ENCODE measurements at regions not wholly inside any gene's neighbourhood (a gene's known extent, or its start where the extent isn't known, plus 50 kb on each side); places are given as distances from the start of the nearest gene placed in this dataset.

- no peak for FAIRE-seq
- DNase-seq (ENCODE audit: low spot score) = no peak
Observed at GRCh38 chr4:125140966-125141495, 173.7 kb upstream of the FAT4 start.

GRCh38 chr4:125135652-125136051 lies 179.1 kb upstream of the FAT4 start:
- DNase-seq (ENCODE audit: low spot score) (no peak), FAIRE-seq (no peak)

GRCh38 chr4:125132729-125133128 lies 182.0 kb upstream of the FAT4 start:
- no peak for DNase-seq (ENCODE audit: low spot score)
- FAIRE-seq = no peak

- DNase-seq (ENCODE audit: low spot score) (no peak), FAIRE-seq (no peak)
Observed at GRCh38 chr4:125131891-125132680, 182.7 kb upstream of the FAT4 start.

GRCh38 chr4:125125276-125125675 lies 189.5 kb upstream of the FAT4 start:
- FAIRE-seq (no peak), DNase-seq (ENCODE audit: low spot score) (no peak)

- no peak for DNase-seq (ENCODE audit: low spot score)
- FAIRE-seq = no peak
Observed at GRCh38 chr4:125123570-125124109, 191.1 kb upstream of the FAT4 start.

- no peak for DNase-seq (ENCODE audit: low spot score)
- FAIRE-seq = no peak
Observed at GRCh38 chr4:125121581-125121980, 193.2 kb upstream of the FAT4 start.

GRCh38 chr4:125116431-125116830 lies 198.3 kb upstream of the FAT4 start:
- DNase-seq (ENCODE audit: low spot score) (no peak), FAIRE-seq (no peak)

- no peak for FAIRE-seq
- peak; percentile 9 for DNase-seq (ENCODE audit: low spot score)
Observed at GRCh38 chr4:125115941-125116340, 198.8 kb upstream of the FAT4 start.

GRCh38 chr4:125115476-125115875 lies 199.3 kb upstream of the FAT4 start:
- DNase-seq (ENCODE audit: low spot score) (no peak), FAIRE-seq (no peak)

GRCh38 chr4:125112536-125112935 lies 202.2 kb upstream of the FAT4 start:
- DNase-seq (ENCODE audit: low spot score) (no peak), FAIRE-seq (no peak)

GRCh38 chr4:125111323-125111722 lies 203.4 kb upstream of the FAT4 start:
- no peak for DNase-seq (ENCODE audit: low spot score)
- no peak for FAIRE-seq

GRCh38 chr4:125105561-125105960 lies 209.2 kb upstream of the FAT4 start:
- DNase-seq (ENCODE audit: low spot score) = no peak

GRCh38 chr4:125104616-125105015 lies 210.1 kb upstream of the FAT4 start:
- DNase-seq (ENCODE audit: low spot score) = no peak
- no peak for FAIRE-seq

More at GRCh38 chr4:125105561-125105960, 209.2 kb upstream of the FAT4 start:
- no peak for FAIRE-seq

- DNase-seq (ENCODE audit: low spot score) (no peak), FAIRE-seq (no peak)
Observed at GRCh38 chr4:125101719-125102118, 213.0 kb upstream of the FAT4 start.

GRCh38 chr4:125097729-125098128 lies 217.0 kb upstream of the FAT4 start:
- DNase-seq (ENCODE audit: low spot score) (no peak), FAIRE-seq (no peak)

- DNase-seq (ENCODE audit: low spot score) = no peak
- no peak for FAIRE-seq
Observed at GRCh38 chr4:125096662-125097061, 218.1 kb upstream of the FAT4 start.

- DNase-seq (ENCODE audit: low spot score) (no peak), FAIRE-seq (no peak)
Observed at GRCh38 chr4:125091541-125091940, 223.2 kb upstream of the FAT4 start.

GRCh38 chr4:125091101-125091500 lies 223.7 kb upstream of the FAT4 start:
- DNase-seq (ENCODE audit: low spot score) (no peak), FAIRE-seq (no peak)

- no peak for DNase-seq (ENCODE audit: low spot score)
- no peak for FAIRE-seq
Observed at GRCh38 chr4:125084608-125085007, 230.1 kb upstream of the FAT4 start.

GRCh38 chr4:125082729-125083417 lies 231.9 kb upstream of the FAT4 start:
- DNase-seq (ENCODE audit: low spot score) (no peak), FAIRE-seq (no peak)

- FAIRE-seq = no peak
- DNase-seq (ENCODE audit: low spot score) = no peak
Observed at GRCh38 chr4:125072269-125072668, 242.5 kb upstream of the FAT4 start.
